AG09309 (cell line): ENCODE measurements at regions not wholly inside any gene's neighbourhood (a gene's known extent, or its start where the extent isn't known, plus 50 kb on each side); places are given as distances from the start of the nearest gene placed in this dataset.
"Not testable (repeated sequence)": the region's sequence is repeated elsewhere in the genome, so short reads cannot be mapped to it uniquely, and the experiment has no call there.

ENCODE experiments used
- DNase-seq: peaks from one replicate; pipeline ENCODE4 v3.0.0-alpha.2; 2010; ENCODE audit warnings: low read depth
- H3K4me3 ChIP-seq: 2 replicates; pipeline ENCODE4 v1.5.1; 2011; ENCODE audit warnings: mild to moderate bottlenecking, low read depth, low read length, moderate library complexity; ENCODE audit not compliant: control insufficient read depth
- CTCF ChIP-seq: IDR thresholded peaks from 2 replicates; pipeline ENCODE4 v1.5.1; 2011; ENCODE audit warnings: mild to moderate bottlenecking, low read depth, low read length, inconsistent platforms; ENCODE audit not compliant: insufficient read depth, control insufficient read depth; ENCODE audit errors: missing control alignments

- TF ChIP-seq CTCF: no peak
- peak; percentile 14 for DNase-seq
- H3K4me3 ChIP-seq: no peak overlapping the region
These were observed 513.8 kb upstream of the ZP4 start for GRCh38 chr1:238404481-238404880.

- H3K4me3 ChIP-seq: no peak overlapping the region
- no peak for DNase-seq
- no peak for TF ChIP-seq CTCF
These were observed 510.4 kb upstream of the ZP4 start for GRCh38 chr1:238401144-238401543.

- no peak for TF ChIP-seq CTCF
- no peak for DNase-seq
- no peak overlapping the region for H3K4me3 ChIP-seq
These were observed 508.8 kb upstream of the ZP4 start for GRCh38 chr1:238399558-238399957.

- DNase-seq: no peak
- no peak overlapping the region for H3K4me3 ChIP-seq
- TF ChIP-seq CTCF: no peak
These were observed 505.4 kb upstream of the ZP4 start for GRCh38 chr1:238396140-238396539.

- H3K4me3 ChIP-seq: no peak overlapping the region
- TF ChIP-seq CTCF: no peak
- DNase-seq: no peak
These were observed 493.7 kb upstream of the ZP4 start for GRCh38 chr1:238384381-238384780.

GRCh38 chr1:238380167-238380566 lies 489.4 kb upstream of the ZP4 start:
- no peak overlapping the region for H3K4me3 ChIP-seq
- no peak for DNase-seq
- no peak for TF ChIP-seq CTCF

- H3K4me3 ChIP-seq, DNase-seq: not testable (repeated sequence)
These were observed 488.7 kb upstream of the ZP4 start for GRCh38 chr1:238379446-238379845.
